WTC11 (cell line): ENCODE measurements at regions not wholly inside any gene's neighbourhood (a gene's known extent, or its start where the extent isn't known, plus 50 kb on each side); places are given as distances from the start of the nearest gene placed in this dataset.

Experiments
- ATAC-seq: fragments of 200-7000 bp; cut with Tn5 transposase; 2 replicates; pipeline ENCODE4 v1.10.0; 2021; ENCODE audit warnings: mild to moderate bottlenecking, moderate library complexity
- CTCF ChIA-PET: fragments of 300-600 bp; sonication (Branson Sonifier 250); formaldehyde crosslinking; loops from one replicate; lab custom pipeline; 2021; ENCODE audit warnings: antibody characterized with exemption; lab: Charles Lee
- POLR2A ChIA-PET: fragments of 350-600 bp; sonication (Branson Sonifier 250); formaldehyde crosslinking; loops from one replicate; lab custom pipeline; 2021; ENCODE audit warnings: antibody characterized with exemption; lab: Charles Lee
- DNase-seq: peaks from one replicate; pipeline ENCODE4 v3.0.0; 2021; ENCODE audit warnings: low spot score
- H3K27ac Mint-ChIP-seq: 2 replicates; pipeline ENCODE4 v1.8.0; 2021; ENCODE audit warnings: mixed read lengths
- H3K27me3 Mint-ChIP-seq: 2 replicates; pipeline ENCODE4 v1.8.0; 2021; ENCODE audit warnings: low read depth, mild to moderate bottlenecking, moderate library complexity, mixed read lengths
- H3K36me3 Mint-ChIP-seq: 2 replicates; pipeline ENCODE4 v1.8.0; 2021; ENCODE audit warnings: mixed read lengths
- H3K4me1 Mint-ChIP-seq: 2 replicates; pipeline ENCODE4 v1.8.0; 2022; ENCODE audit warnings: mixed read lengths
- H3K4me3 Mint-ChIP-seq: 2 replicates; pipeline ENCODE4 v1.8.0; 2021; ENCODE audit warnings: mild to moderate bottlenecking, moderate library complexity, mixed read lengths
- H3K9me3 Mint-ChIP-seq: 2 replicates; pipeline ENCODE4 v1.8.0; 2021; ENCODE audit warnings: mixed read lengths
- ATF3 ChIP-seq: sonication (generic); formaldehyde crosslinking; conservative IDR thresholded peaks from 2 replicates; pipeline ENCODE4 v1.8.1; 2022; ENCODE audit warnings: mild to moderate bottlenecking, missing genetic modification reagents
- CBFB ChIP-seq: sonication (generic); formaldehyde crosslinking; IDR thresholded peaks from 2 replicates; pipeline ENCODE4 v1.8.1; 2022; ENCODE audit warnings: mild to moderate bottlenecking, low read depth, missing genetic modification reagents
- CREM ChIP-seq: sonication (generic); formaldehyde crosslinking; IDR thresholded peaks from 2 replicates; pipeline ENCODE4 v1.8.1; 2022; ENCODE audit warnings: mild to moderate bottlenecking, missing genetic modification reagents, moderate library complexity
- ELF4 ChIP-seq: sonication (generic); formaldehyde crosslinking; IDR thresholded peaks from 2 replicates; pipeline ENCODE4 v1.8.1; 2022; ENCODE audit warnings: low read depth, mild to moderate bottlenecking, moderate library complexity, missing genetic modification reagents
- JAZF1 ChIP-seq: fragments of 250-450 bp; sonication (Bioruptor Pico); IDR thresholded peaks from 2 replicates; pipeline ENCODE4 v1.9.0; 2021; ENCODE audit warnings: moderate library complexity, mild to moderate bottlenecking, inconsistent platforms
- NFATC4 ChIP-seq: fragments of 250-450 bp; sonication (Bioruptor Pico); IDR thresholded peaks from 2 replicates; pipeline ENCODE4 v1.9.0; 2021; ENCODE audit warnings: mild to moderate bottlenecking
- RORB ChIP-seq: fragments of 250-450 bp; sonication (Bioruptor Pico); IDR thresholded peaks from 2 replicates; pipeline ENCODE4 v1.9.0; 2021; ENCODE audit warnings: mild to moderate bottlenecking
- SMAD4 ChIP-seq: sonication (generic); formaldehyde crosslinking; IDR thresholded peaks from 2 replicates; pipeline ENCODE4 v1.8.0; 2022; ENCODE audit warnings: mild to moderate bottlenecking, missing genetic modification reagents
- ZNF121 ChIP-seq: sonication (generic); formaldehyde crosslinking; IDR thresholded peaks from 2 replicates; pipeline ENCODE4 v1.8.0; 2023; ENCODE audit warnings: missing genetic modification reagents
- ZNF138 ChIP-seq: sonication (generic); formaldehyde crosslinking; conservative IDR thresholded peaks from 2 replicates; pipeline ENCODE4 v1.8.1; 2022; ENCODE audit warnings: mild to moderate bottlenecking, moderate library complexity, missing genetic modification reagents
- ZNF317 ChIP-seq: sonication (generic); formaldehyde crosslinking; IDR thresholded peaks from 2 replicates; pipeline ENCODE4 v1.8.1; 2023; ENCODE audit warnings: low read depth, mild to moderate bottlenecking, moderate library complexity, missing genetic modification reagents, borderline replicate concordance
- ZNF396 ChIP-seq: fragments of 250-450 bp; sonication (Bioruptor Pico); IDR thresholded peaks from 2 replicates; pipeline ENCODE4 v1.8.0; 2021; ENCODE audit warnings: mild to moderate bottlenecking, moderate library complexity, borderline replicate concordance
- ZNF671 ChIP-seq: fragments of 250-450 bp; sonication (Bioruptor Pico); IDR thresholded peaks from 2 replicates; pipeline ENCODE4 v1.8.0; 2021; ENCODE audit warnings: mild to moderate bottlenecking
- TF ChIP-seq, protein P1 (sequence below): fragments of 250-450 bp; sonication (Bioruptor Pico); conservative IDR thresholded peaks from 2 replicates; pipeline ENCODE4 v1.9.0; 2021; ENCODE audit warnings: mild to moderate bottlenecking
- TF ChIP-seq, protein P2 (sequence below): sonication (generic); formaldehyde crosslinking; IDR thresholded peaks from 2 replicates; pipeline ENCODE4 v1.8.0; 2022; ENCODE audit warnings: mild to moderate bottlenecking, missing genetic modification reagents
- TF ChIP-seq, protein P3 (sequence below): sonication (generic); formaldehyde crosslinking; IDR thresholded peaks from 2 replicates; pipeline ENCODE4 v1.8.1; 2023; ENCODE audit warnings: mild to moderate bottlenecking, missing genetic modification reagents, moderate library complexity
- TF ChIP-seq, protein P4 (sequence below): fragments of 250-450 bp; sonication (Bioruptor Pico); IDR thresholded peaks from 2 replicates; pipeline ENCODE4 v1.9.0; 2021; ENCODE audit warnings: mild to moderate bottlenecking
- TF ChIP-seq, protein P5 (sequence below): fragments of 250-450 bp; sonication (Bioruptor Pico); IDR thresholded peaks from 2 replicates; pipeline ENCODE4 v2.1.2; 2022; ENCODE audit warnings: mild to moderate bottlenecking, moderate library complexity
- TF ChIP-seq, protein P6 (sequence below): sonication (generic); formaldehyde crosslinking; IDR thresholded peaks from 2 replicates; pipeline ENCODE4 v1.8.0; 2022; ENCODE audit warnings: missing genetic modification reagents
- TF ChIP-seq, protein P7 (sequence below): sonication (generic); formaldehyde crosslinking; IDR thresholded peaks from 2 replicates; pipeline ENCODE4 v1.8.0; 2023; ENCODE audit warnings: mild to moderate bottlenecking, missing genetic modification reagents

DNA sequence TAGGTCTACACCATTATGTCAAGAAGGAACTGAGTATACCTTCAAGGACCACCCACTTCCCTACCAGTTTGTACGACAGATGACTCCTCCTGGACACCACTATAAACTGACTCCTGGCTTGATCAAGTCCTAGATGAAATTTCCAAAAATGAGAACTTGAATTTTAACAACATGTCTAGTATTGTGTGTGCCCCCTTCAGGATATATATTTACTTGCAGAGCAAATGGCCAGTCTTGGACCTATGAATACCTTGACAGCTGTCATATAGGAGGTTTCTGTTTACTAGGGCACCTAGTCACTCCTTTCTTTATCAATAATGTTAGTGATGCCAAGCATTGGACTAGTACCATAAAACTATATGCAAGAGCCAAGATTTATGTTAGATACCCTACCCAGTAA, 94.1 kb upstream of the TMEM26 start:
- ATAC-seq (no peak), DNase-seq (no peak)
- Mint-ChIP-seq H3K4me1 (peaks cover 2% of the 10 kb centered on the region; the same call in 1 of the 2 replicates), H3K36me3 (no peaks in the 10 kb centered on the region), H3K4me3 (no peak overlapping the region), H3K27me3 (no peaks in the 10 kb centered on the region), H3K27ac (no peak overlapping the region), H3K9me3 (peaks cover 27% of the 10 kb centered on the region)
- CTCF ChIA-PET: no interaction called here
- POLR2A ChIA-PET: no interaction called here
- TF ChIP-seq NFATC4: no peak

DNA sequence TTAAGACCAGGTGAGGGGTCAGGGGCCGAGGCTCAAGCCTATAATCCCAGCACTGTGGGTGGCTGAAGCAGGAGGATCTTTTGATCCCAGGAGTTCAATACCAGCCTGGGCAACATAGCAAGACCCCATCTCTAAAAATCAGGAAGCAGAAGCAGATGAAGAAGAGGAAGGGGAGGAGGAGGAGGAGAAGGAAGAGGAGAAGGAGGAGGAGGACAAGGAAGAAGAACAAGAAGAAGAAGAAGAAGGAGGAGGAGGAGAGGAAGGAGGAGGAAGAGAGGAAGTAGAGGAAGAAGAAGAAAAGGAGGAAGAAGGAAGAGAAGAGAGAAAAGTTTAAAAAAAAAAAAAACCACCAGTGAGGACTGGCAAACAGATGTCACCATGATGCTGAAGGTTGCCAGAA, 92.0 kb upstream of the TMEM26 start:
- DNase-seq (no peak), ATAC-seq (no peak)
- no peak overlapping the region for H3K27ac Mint-ChIP-seq
- TF ChIP-seq JAZF1 (CRISPR knock-in tag) (no peak), SMAD4 (CRISPR knock-in tag) (no peak), ZNF317 (CRISPR knock-in tag) (no peak), ZNF396 (no peak), ZNF121 (CRISPR knock-in tag) (no peak), ATF3 (CRISPR knock-in tag) (no peak), ZNF138 (no peak), CREM (no peak), RORB (no peak), ZNF671 (CRISPR knock-in tag) (no peak), CBFB (CRISPR knock-in tag) (no peak), ELF4 (CRISPR knock-in tag) (no peak)
- TF ChIP-seq, protein P1, sequence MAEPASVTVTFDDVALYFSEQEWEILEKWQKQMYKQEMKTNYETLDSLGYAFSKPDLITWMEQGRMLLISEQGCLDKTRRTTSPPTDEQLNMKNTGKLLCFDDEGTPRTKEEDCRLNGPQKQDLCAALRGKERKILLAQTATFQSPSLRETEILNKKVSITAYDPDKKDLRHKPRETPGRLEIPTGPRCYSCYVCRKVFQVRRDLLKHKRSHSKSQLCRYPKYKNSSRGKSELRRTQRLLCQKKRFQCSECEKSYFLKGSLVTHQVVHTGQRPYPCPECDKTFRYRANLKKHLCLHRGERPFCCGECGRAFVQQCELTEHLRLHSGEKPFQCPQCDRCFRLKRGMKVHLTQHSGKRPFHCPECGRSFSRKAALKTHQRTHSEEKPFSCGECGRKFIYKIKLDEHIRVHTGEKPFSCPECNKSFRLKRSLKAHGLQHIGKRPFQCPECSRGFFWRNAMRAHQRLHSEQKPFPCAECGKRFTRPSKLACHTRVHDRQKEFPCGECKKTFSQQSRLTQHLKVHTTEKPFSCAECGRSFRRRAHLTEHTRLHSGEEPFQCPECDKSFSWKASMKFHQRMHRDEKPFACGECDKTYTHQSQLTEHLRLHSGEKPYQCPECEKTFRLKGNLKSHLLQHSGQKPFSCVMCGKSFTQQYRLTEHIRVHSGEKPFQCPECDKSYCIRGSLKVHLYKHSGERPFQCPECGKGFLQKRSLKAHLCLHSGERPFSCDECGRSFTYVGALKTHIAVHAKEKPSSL (CRISPR knock-in tag): no peak
- TF ChIP-seq, protein P2, sequence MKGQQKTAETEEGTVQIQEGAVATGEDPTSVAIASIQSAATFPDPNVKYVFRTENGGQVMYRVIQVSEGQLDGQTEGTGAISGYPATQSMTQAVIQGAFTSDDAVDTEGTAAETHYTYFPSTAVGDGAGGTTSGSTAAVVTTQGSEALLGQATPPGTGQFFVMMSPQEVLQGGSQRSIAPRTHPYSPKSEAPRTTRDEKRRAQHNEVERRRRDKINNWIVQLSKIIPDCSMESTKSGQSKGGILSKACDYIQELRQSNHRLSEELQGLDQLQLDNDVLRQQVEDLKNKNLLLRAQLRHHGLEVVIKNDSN (CRISPR knock-in tag): no peak
- TF ChIP-seq, protein P3, sequence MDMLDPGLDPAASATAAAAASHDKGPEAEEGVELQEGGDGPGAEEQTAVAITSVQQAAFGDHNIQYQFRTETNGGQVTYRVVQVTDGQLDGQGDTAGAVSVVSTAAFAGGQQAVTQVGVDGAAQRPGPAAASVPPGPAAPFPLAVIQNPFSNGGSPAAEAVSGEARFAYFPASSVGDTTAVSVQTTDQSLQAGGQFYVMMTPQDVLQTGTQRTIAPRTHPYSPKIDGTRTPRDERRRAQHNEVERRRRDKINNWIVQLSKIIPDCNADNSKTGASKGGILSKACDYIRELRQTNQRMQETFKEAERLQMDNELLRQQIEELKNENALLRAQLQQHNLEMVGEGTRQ (CRISPR knock-in tag): no peak
- TF ChIP-seq, protein P4, sequence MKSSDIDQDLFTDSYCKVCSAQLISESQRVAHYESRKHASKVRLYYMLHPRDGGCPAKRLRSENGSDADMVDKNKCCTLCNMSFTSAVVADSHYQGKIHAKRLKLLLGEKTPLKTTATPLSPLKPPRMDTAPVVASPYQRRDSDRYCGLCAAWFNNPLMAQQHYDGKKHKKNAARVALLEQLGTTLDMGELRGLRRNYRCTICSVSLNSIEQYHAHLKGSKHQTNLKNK (CRISPR knock-in tag): no peak
- TF ChIP-seq, protein P5, sequence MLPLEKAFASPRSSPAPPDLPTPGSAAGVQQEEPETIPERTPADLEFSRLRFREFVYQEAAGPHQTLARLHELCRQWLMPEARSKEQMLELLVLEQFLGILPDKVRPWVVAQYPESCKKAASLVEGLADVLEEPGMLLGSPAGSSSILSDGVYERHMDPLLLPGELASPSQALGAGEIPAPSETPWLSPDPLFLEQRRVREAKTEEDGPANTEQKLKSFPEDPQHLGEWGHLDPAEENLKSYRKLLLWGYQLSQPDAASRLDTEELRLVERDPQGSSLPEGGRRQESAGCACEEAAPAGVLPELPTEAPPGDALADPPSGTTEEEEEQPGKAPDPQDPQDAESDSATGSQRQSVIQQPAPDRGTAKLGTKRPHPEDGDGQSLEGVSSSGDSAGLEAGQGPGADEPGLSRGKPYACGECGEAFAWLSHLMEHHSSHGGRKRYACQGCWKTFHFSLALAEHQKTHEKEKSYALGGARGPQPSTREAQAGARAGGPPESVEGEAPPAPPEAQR: no peak
- TF ChIP-seq, protein P6, sequence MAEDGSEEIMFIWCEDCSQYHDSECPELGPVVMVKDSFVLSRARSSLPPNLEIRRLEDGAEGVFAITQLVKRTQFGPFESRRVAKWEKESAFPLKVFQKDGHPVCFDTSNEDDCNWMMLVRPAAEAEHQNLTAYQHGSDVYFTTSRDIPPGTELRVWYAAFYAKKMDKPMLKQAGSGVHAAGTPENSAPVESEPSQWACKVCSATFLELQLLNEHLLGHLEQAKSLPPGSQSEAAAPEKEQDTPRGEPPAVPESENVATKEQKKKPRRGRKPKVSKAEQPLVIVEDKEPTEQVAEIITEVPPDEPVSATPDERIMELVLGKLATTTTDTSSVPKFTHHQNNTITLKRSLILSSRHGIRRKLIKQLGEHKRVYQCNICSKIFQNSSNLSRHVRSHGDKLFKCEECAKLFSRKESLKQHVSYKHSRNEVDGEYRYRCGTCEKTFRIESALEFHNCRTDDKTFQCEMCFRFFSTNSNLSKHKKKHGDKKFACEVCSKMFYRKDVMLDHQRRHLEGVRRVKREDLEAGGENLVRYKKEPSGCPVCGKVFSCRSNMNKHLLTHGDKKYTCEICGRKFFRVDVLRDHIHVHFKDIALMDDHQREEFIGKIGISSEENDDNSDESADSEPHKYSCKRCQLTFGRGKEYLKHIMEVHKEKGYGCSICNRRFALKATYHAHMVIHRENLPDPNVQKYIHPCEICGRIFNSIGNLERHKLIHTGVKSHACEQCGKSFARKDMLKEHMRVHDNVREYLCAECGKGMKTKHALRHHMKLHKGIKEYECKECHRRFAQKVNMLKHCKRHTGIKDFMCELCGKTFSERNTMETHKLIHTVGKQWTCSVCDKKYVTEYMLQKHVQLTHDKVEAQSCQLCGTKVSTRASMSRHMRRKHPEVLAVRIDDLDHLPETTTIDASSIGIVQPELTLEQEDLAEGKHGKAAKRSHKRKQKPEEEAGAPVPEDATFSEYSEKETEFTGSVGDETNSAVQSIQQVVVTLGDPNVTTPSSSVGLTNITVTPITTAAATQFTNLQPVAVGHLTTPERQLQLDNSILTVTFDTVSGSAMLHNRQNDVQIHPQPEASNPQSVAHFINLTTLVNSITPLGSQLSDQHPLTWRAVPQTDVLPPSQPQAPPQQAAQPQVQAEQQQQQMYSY: no peak
- TF ChIP-seq, protein P7, sequence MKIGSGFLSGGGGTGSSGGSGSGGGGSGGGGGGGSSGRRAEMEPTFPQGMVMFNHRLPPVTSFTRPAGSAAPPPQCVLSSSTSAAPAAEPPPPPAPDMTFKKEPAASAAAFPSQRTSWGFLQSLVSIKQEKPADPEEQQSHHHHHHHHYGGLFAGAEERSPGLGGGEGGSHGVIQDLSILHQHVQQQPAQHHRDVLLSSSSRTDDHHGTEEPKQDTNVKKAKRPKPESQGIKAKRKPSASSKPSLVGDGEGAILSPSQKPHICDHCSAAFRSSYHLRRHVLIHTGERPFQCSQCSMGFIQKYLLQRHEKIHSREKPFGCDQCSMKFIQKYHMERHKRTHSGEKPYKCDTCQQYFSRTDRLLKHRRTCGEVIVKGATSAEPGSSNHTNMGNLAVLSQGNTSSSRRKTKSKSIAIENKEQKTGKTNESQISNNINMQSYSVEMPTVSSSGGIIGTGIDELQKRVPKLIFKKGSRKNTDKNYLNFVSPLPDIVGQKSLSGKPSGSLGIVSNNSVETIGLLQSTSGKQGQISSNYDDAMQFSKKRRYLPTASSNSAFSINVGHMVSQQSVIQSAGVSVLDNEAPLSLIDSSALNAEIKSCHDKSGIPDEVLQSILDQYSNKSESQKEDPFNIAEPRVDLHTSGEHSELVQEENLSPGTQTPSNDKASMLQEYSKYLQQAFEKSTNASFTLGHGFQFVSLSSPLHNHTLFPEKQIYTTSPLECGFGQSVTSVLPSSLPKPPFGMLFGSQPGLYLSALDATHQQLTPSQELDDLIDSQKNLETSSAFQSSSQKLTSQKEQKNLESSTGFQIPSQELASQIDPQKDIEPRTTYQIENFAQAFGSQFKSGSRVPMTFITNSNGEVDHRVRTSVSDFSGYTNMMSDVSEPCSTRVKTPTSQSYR (CRISPR knock-in tag): no peak
- no peak overlapping the region for H3K4me3 Mint-ChIP-seq
- H3K4me1 Mint-ChIP-seq: peaks cover 8% of the 10 kb centered on the region
- ChIA-PET CTCF (no interaction called here), POLR2A (no interaction called here)
- H3K36me3 Mint-ChIP-seq: no peaks in the 10 kb centered on the region
- no peaks in the 10 kb centered on the region for H3K27me3 Mint-ChIP-seq
- peaks cover 27% of the 10 kb centered on the region for H3K9me3 Mint-ChIP-seq
